Left ventricle myocardium inferior (tissue), 1 donor: ENCODE measurements at regions not wholly inside any gene's neighbourhood (a gene's known extent, or its start where the extent isn't known, plus 50 kb on each side); places are given as distances from the start of the nearest gene placed in this dataset.

Experiments used
- DNase-seq: peaks from one replicate; pipeline ENCODE4 v3.0.0-alpha.2; 2020
- H3K27ac ChIP-seq: fragments of 200-600 bp; replicated peaks from 2 replicates; pipeline ENCODE4 v1.8.0; 2021
- H3K27me3 ChIP-seq: fragments of 200-600 bp; 2 replicates; pipeline ENCODE4 v1.8.0; 2021; ENCODE audit warnings: low read depth
- H3K36me3 ChIP-seq: fragments of 200-600 bp; 2 replicates; pipeline ENCODE4 v1.8.0; 2021
- H3K4me1 ChIP-seq: fragments of 200-600 bp; 2 replicates; pipeline ENCODE4 v1.8.0; 2021
- H3K4me3 ChIP-seq: fragments of 200-600 bp; 2 replicates; pipeline ENCODE4 v1.8.0; 2021; ENCODE audit warnings: mild to moderate bottlenecking, moderate library complexity
- H3K9me3 ChIP-seq: fragments of 200-600 bp; replicated peaks from 2 replicates; pipeline ENCODE4 v1.8.0; 2021
- CTCF ChIP-seq: fragments of 200-600 bp; IDR thresholded peaks from 2 replicates; pipeline ENCODE4 v1.8.0; 2021; ENCODE audit warnings: antibody characterized with exemption, mild to moderate bottlenecking, borderline replicate concordance
- intact Hi-C: fragments of 100-400 bp; cut with micrococcal nuclease; formaldehyde crosslinking; loops from one replicate; pipeline ENCODE4 v1.11.0; 2022
- donor health status: DM: no; HTN: yes; CAD: no; lungs with severe emphysema.

GRCh38 chr20:52577696-52578095 is 386.1 kb upstream of the ZFP64 start:
- DNase-seq: no peak
- Histone ChIP-seq H3K27ac (no peak overlapping the region), H3K4me3 (no peak overlapping the region), H3K9me3 (peaks cover 20% of the 10 kb centered on the region), H3K27me3 (no peaks in the 10 kb centered on the region), H3K36me3 (no peaks in the 10 kb centered on the region), H3K4me1 (no peaks in the 10 kb centered on the region)
- intact Hi-C loops: no loop called here
- no peak for TF ChIP-seq CTCF

- Histone ChIP-seq H3K27ac (no peak overlapping the region), H3K9me3 (peaks cover 20% of the 10 kb centered on the region), H3K36me3 (no peaks in the 10 kb centered on the region), H3K4me1 (no peaks in the 10 kb centered on the region), H3K4me3 (no peak overlapping the region), H3K27me3 (no peaks in the 10 kb centered on the region)
- DNase-seq: no peak
- no peak for TF ChIP-seq CTCF
- intact Hi-C loops: no loop called here
Measured at GRCh38 chr20:52572687-52573086, 381.1 kb upstream of the ZFP64 start.

- Histone ChIP-seq H3K36me3 (no peaks in the 10 kb centered on the region), H3K4me1 (no peaks in the 10 kb centered on the region)
- intact Hi-C loops: no loop called here
Measured at GRCh38 chr20:52569201-52569600, 377.6 kb upstream of the ZFP64 start.

GRCh38 chr20:52565614-52566013 is 374.0 kb upstream of the ZFP64 start:
- no peaks in the 10 kb centered on the region for H3K27me3 ChIP-seq
- intact Hi-C loops: no loop called here
- H3K4me3 ChIP-seq: no peak overlapping the region
- H3K4me1 ChIP-seq: no peaks in the 10 kb centered on the region
- TF ChIP-seq CTCF: no peak
- H3K9me3 ChIP-seq: no peaks in the 10 kb centered on the region
- no peak for DNase-seq
- no peak overlapping the region for H3K27ac ChIP-seq
- no peaks in the 10 kb centered on the region for H3K36me3 ChIP-seq

More at GRCh38 chr20:52569201-52569600, 377.6 kb upstream of the ZFP64 start:
- no peak for DNase-seq
- TF ChIP-seq CTCF: no peak
- Histone ChIP-seq H3K4me3 (no peak overlapping the region), H3K27ac (no peak overlapping the region), H3K27me3 (no peaks in the 10 kb centered on the region), H3K9me3 (peaks cover 2% of the 10 kb centered on the region)

- intact Hi-C loops: no loop called here
- DNase-seq: no peak
- no peaks in the 10 kb centered on the region for H3K4me1 ChIP-seq
- H3K27me3 ChIP-seq: no peaks in the 10 kb centered on the region
- peaks cover 7% of the 10 kb centered on the region for H3K9me3 ChIP-seq
- no peak overlapping the region for H3K27ac ChIP-seq
- H3K36me3 ChIP-seq: no peaks in the 10 kb centered on the region
- no peak overlapping the region for H3K4me3 ChIP-seq
- no peak for TF ChIP-seq CTCF
Measured at GRCh38 chr20:52564594-52564993, 373.0 kb upstream of the ZFP64 start.
